ENCODE measurements at regions not wholly inside any gene's neighbourhood (a gene's known extent, or its start where the extent isn't known, plus 50 kb on each side); places are given as distances from the start of the nearest gene placed in this dataset.

DNA sequence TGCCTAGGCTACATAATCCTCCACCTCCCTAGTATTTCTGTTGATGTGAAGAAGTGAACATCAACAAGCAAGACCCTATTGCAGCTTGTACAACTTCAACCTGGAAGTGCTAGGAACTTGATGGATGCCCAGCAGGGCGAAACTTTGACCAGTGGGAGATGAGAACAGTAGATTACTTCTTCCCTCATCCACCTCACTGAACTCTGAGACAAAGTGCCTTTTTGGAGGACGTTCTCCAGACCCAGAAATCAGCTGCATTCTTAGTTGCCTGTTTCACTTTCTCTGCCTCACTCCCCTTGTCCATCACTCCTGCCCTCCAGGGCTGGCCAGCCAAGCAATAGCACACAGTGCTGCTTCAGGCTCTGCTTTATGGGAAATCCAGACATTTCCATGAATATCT is 683.4 kb downstream of the GALC start:
- TF ChIP-seq, protein P1, sequence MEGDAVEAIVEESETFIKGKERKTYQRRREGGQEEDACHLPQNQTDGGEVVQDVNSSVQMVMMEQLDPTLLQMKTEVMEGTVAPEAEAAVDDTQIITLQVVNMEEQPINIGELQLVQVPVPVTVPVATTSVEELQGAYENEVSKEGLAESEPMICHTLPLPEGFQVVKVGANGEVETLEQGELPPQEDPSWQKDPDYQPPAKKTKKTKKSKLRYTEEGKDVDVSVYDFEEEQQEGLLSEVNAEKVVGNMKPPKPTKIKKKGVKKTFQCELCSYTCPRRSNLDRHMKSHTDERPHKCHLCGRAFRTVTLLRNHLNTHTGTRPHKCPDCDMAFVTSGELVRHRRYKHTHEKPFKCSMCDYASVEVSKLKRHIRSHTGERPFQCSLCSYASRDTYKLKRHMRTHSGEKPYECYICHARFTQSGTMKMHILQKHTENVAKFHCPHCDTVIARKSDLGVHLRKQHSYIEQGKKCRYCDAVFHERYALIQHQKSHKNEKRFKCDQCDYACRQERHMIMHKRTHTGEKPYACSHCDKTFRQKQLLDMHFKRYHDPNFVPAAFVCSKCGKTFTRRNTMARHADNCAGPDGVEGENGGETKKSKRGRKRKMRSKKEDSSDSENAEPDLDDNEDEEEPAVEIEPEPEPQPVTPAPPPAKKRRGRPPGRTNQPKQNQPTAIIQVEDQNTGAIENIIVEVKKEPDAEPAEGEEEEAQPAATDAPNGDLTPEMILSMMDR (IDR thresholded peaks at IDR 0.05): no peak
- TF ChIP-seq EZH2 (IDR thresholded peaks at IDR 0.05): no peak
- TF ChIP-seq EZH2phosphoT487 (IDR thresholded peaks at IDR 0.05): no peak

Measured in neural progenitor cell (in vitro differentiated cells).